RWPE2 (cell line): ENCODE measurements at regions not wholly inside any gene's neighbourhood (a gene's known extent, or its start where the extent isn't known, plus 50 kb on each side); places are given as distances from the start of the nearest gene placed in this dataset.

Experiments
- ATAC-seq: fragments of 200-7000 bp; cut with Tn5 transposase; 3 replicates; pipeline ENCODE4 v1.9.1; 2021; ENCODE audit warnings: low read depth
- DNase-seq: peaks from one replicate; pipeline ENCODE4 v3.0.0-alpha.2; 2020; ENCODE audit warnings: low spot score
- H3K27ac ChIP-seq: fragments of 450-650 bp; 2 replicates; pipeline ENCODE4 v1.5.1; 2017; ENCODE audit warnings: mild to moderate bottlenecking; ENCODE audit not compliant: poor library complexity, severe bottlenecking
- H3K27me3 ChIP-seq: fragments of 250-450 bp; sonication (Bioruptor Pico); 2 replicates; pipeline ENCODE4 v1.5.1; 2021; ENCODE audit warnings: mild to moderate bottlenecking, moderate library complexity; ENCODE audit not compliant: insufficient read depth, poor library complexity, severe bottlenecking
- H3K36me3 ChIP-seq: fragments of 250-450 bp; sonication (Bioruptor Pico); 2 replicates; pipeline ENCODE4 v1.5.1; 2020; ENCODE audit warnings: low read depth, mild to moderate bottlenecking, moderate library complexity
- H3K4me1 ChIP-seq: fragments of 250-450 bp; sonication (Bioruptor Pico); 2 replicates; pipeline ENCODE4 v1.5.1; 2021; ENCODE audit warnings: mild to moderate bottlenecking, moderate library complexity; ENCODE audit not compliant: insufficient read depth, poor library complexity, severe bottlenecking
- H3K4me3 ChIP-seq: fragments of 250-450 bp; sonication (Bioruptor Pico); 2 replicates; pipeline ENCODE4 v1.5.1; 2021; ENCODE audit warnings: mild to moderate bottlenecking, moderate library complexity; ENCODE audit not compliant: severe bottlenecking
- H3K9me3 ChIP-seq: fragments of 250-450 bp; sonication (Bioruptor Pico); 2 replicates; pipeline ENCODE4 v1.5.1; 2021; ENCODE audit warnings: mild to moderate bottlenecking, moderate library complexity; ENCODE audit not compliant: severe bottlenecking
- CTCF ChIP-seq: fragments of 450-650 bp; IDR thresholded peaks from one replicate; pipeline ENCODE4 v1.5.1; 2017; ENCODE audit warnings: mild to moderate bottlenecking, moderate library complexity; ENCODE audit not compliant: poor library complexity, severe bottlenecking

- H3K27me3 ChIP-seq: no peaks in the 10 kb centered on the region
- H3K9me3 ChIP-seq: no peaks in the 10 kb centered on the region
- ATAC-seq (no peak), DNase-seq (no peak)
- H3K36me3 ChIP-seq: no peaks in the 10 kb centered on the region
- H3K4me3 ChIP-seq: no peak overlapping the region
- H3K4me1 ChIP-seq: no peaks in the 10 kb centered on the region
- H3K27ac ChIP-seq: no peak overlapping the region
- TF ChIP-seq CTCF: no peak
Measured at GRCh38 chr4:155521382-155521781, 144.6 kb upstream of the MAP9 start.

- no peak for ATAC-seq
- H3K36me3 ChIP-seq: no peaks in the 10 kb centered on the region
- no peaks in the 10 kb centered on the region for H3K4me1 ChIP-seq
- H3K4me3 ChIP-seq: no peak overlapping the region
- H3K27ac ChIP-seq: no peak overlapping the region
- H3K27me3 ChIP-seq: no peaks in the 10 kb centered on the region
- TF ChIP-seq CTCF: no peak
- no peaks in the 10 kb centered on the region for H3K9me3 ChIP-seq
- no peak for DNase-seq
Measured at GRCh38 chr4:155515444-155516075, 138.8 kb upstream of the MAP9 start.

- Histone ChIP-seq H3K27ac (no peak overlapping the region), H3K4me1 (no peaks in the 10 kb centered on the region), H3K27me3 (no peaks in the 10 kb centered on the region), H3K4me3 (no peak overlapping the region), H3K36me3 (no peaks in the 10 kb centered on the region), H3K9me3 (no peaks in the 10 kb centered on the region)
- DNase-seq (no peak), ATAC-seq (no peak)
- no peak for TF ChIP-seq CTCF
Measured at GRCh38 chr4:155514628-155515027, 137.9 kb upstream of the MAP9 start.

- Histone ChIP-seq H3K4me3 (no peak overlapping the region), H3K27me3 (no peaks in the 10 kb centered on the region)
Measured at GRCh38 chr4:155512817-155513216, 136.1 kb upstream of the MAP9 start.

More at GRCh38 chr4:155512817-155513216, 136.1 kb upstream of the MAP9 start:
- Histone ChIP-seq H3K27ac (no peak overlapping the region), H3K36me3 (no peaks in the 10 kb centered on the region), H3K9me3 (no peaks in the 10 kb centered on the region), H3K4me1 (no peaks in the 10 kb centered on the region)
- DNase-seq: no peak
- no peak for TF ChIP-seq CTCF
- no peak for ATAC-seq
